ENCODE measurements at regions not wholly inside any gene's neighbourhood (a gene's known extent, or its start where the extent isn't known, plus 50 kb on each side); places are given as distances from the start of the nearest gene placed in this dataset.
A peak's percentile ranks its signal among the peaks of the same experiment; 100 is the strongest.
"Not testable (repeated sequence)": the region's sequence is repeated elsewhere in the genome, so short reads cannot be mapped to it uniquely, and the experiment has no call there.

DNA sequence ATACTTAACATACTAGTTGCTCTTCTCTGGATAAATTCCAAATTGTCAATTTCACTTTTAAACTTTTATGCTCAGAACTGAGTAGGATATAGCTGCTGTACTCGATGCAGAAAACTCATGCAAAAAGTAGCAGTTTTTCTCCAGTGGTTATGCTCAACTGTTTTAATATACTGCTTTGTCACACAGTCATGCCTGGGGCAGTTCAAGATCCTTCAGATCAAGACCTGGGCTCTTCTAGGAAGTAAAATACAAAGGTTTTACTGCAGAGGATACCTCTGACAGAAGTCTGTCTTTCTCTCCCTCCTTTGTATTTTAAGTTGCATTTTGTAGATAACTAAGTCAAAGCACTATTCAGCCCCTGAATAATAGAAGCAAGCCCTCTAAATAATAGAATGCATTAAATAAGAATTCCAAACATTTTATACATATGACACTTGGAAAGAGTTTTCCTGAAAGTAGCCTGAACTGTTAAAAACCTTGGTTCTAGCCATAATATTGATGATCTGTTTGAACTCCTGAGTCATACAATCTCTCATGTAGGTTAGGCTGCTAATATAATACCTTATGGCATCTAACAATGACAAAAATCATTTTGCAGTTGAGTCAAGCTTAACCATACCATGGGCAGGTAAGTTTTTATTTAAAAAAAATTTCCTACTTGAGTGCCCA lies 183.3 kb upstream of the TRIB2 start:
- DNase-seq, result no peak

DNA sequence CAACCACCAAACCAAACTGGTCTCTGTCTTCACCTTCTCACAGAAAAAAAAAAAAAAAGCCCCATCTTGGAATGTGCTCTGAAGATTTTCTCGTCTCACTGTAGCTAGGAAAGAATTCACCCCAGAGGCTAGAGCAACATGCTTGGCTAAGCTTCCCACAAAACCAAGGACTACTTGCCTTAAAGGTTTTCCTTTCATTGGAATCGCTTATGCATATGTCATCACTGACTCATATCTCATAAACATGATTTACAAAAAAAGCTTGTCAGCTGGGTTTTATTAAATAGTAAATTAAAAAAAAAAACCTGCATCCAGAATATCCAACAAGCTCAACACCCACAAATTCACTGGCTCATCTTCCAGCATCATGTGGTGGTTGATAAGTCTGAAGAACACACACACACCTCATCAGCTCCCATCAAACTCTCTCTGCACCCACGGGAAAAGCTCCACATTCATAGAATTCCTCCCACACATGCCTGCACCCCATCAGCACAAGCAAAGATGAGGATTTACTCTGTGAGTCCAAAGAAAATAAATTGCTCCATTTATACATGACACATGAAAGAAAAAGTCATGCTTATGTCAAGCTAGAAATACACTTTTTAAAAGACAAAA lies 182.0 kb upstream of the TRIB2 start:
- no peak for DNase-seq

DNA sequence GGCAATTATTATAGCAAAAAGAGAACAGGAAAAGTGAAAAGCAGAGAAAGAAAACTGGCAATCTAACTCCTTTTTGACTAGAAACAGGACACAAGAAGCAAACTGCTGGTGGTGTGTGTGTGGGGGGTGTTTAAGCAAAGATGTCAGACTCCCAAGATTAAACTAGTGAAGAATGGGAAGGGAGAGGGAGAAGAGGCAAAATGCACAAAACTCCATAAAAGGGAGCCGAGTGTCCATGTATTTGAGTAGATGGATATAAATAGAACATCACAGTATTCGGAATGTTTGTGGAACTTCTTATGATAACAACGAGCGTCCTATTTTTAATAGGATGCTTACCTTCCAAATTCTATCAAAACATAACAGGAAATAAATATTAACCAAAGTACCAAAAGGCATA lies 179.8 kb upstream of the TRIB2 start:
- DNase-seq, result no peak

DNA sequence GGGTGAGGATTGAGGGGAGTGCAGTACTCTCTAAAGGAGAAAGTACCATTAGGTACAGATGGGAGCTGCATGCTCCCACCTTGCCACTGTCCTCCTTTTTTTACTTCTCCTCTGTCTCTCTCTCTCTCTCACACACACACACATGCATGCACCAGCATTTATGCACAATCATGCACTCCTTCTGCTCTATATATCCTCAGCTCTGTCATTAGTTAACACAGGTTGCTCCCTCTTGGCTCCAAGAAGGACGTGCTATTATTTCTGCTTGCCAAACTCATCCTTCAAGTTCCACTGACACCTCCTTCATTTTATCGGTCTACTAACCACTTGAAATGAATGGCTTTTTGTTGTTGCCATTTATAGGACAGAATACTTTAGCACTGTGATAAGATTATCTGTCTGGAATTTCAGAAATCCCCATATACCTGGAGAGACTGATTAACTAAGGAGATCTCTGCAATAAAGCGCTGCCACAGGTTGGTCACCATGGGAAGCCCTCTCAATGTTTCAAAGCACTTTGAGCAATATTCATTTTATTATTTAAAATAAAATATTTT lies 178.5 kb upstream of the TRIB2 start:
- DNase-seq, result no peak

DNA sequence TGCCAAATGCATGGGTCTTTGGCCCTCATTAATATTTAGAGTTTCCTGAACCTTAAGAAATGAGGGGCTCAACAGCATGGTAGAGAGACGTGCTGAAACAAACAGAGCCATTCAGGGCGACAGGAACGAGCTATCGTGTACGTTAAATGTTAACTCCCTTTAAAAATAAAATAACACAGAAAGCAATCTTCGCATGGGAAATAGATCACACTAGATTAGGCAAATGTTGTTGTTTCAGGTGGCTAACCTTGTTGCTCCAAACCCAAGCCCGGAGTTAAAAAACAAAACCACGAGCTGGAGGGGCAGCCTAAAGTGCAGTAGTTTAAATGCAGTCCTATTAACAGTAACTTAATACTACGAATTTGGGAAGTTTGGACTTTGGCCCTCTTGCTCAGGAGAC lies 177.4 kb upstream of the TRIB2 start:
- DNase-seq, result no peak

DNA sequence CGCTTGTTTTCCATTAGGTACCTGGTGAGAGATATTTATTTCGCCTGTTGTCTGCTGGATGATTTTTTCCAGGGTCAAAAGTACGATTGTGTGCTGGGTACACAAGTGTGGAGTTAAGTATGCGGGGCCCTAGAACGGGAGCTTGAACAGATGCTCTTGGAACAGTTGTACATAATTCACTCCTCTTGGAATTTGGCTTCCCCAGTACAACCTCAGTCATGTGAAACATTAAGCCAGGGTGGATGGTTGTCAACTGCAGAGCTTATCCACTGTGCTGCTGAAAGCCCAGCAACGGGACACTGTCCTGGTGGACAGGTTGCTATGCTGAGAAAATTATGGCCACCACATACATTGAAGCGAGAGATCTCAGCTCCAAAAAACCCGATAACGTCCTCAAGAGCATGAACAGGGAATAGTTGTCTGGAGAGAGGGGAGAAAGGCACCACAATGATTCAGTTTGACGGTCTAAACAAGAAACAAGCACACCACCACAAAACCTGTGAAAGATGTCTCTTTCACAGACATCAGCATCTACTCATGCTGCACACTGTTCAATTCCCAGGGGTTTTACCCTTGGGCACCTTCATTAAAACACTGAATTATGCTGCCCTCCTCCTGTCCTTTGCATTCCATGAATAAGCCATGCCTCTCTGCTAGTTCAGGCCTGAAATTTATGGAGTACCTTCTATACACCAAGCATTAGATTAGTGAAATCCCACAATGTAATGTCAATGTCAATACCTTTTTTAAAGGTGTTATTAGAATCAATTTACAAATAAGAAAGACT lies 176.8 kb upstream of the TRIB2 start:
- no peak for DNase-seq

DNA sequence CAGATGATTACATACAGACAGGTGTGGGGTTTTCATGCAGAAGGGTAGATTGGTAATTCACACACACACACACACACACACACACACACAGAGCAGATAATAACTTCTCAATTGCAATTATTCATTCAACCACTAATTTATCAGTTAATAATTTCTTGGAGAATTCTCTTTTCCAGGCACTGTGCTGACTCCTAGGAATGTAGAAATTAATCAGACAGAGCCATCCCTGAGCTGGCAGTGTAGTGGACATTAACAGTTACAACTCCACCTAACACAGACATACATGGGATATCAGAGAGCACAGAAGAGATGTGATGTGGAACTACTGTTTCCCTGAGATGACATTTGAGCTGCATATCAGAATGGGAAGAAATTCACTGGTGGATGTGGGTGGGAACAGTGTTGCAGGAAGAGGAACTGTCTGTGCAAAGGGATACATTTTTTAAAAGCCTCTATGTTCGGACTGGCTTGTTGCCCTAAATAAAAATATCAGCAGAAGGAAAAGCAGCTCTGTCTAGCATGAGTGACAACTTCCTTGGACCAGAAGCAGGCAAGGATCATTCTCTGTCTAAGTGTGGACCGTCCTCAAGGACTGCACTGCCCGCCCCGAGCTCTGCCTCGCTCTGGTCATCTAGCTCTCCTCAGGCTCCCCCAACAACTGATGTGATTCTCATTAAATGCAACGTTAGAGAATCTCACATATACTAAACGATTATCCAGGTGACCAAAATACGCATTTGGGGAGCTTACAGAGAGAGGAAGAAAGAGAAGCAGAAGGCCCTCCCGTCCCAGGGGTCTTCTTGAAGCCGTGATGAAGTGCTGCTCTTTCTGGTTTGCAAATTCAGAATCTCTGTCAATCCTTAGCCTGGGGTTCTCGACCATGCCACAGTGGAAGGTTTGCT lies 173.4 kb upstream of the TRIB2 start:
- no peak for DNase-seq

DNA sequence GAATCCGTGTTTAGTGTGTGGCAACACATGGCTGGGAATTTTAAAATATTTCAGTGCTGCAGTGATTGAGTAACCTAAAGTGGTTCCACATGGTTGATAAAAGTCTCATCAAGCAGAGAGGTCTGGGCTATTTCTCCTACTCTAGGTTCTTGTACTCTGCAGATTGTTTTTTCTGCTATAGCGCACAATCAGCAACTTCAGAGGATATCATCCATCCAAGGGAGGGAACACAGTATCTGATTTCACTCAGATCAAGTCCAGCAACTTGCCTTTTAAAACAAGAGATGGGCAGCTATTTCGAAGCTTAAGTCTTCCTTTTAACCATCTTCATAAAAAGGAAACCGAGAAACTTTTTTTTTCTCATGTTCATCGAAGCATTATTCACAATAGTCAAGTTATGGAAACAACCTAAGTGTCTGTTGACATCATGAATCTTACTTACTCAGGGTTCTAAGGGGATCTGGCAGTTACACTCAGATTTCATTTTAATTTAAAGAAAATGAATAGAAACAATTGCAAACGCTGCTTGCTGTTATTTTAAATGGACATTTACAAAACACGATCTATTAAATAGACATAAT lies 172.7 kb upstream of the TRIB2 start:
- peak; percentile 54 for DNase-seq

DNA sequence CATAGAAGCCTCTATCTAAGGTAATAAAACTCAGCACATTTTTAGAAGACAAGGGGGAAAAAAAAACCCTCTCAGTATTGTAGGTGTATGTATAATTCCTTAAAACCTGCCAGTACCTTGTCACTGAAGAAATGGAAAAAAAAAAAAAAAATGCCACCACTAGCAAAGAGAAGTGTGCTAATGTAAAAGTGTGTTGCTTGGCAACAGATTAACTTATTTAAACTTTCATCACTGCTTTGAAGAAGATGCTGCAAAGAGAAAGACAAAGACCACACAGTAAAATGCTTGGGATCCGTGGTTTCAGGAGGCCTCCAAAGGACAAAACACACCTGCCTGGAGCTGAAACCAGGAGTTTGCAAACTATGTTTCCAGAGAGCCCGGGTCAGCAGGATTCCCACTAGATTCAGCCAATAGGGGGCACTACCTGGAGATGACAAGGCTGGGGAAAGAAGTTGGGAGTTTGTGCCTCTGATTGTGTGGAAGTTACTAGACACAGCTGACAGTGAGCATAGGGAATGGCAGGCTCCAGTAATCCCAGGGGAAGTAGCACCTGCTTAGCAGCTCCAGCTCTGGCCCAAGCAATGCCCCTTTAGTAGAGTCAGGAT lies 169.1 kb upstream of the TRIB2 start:
- DNase-seq, result no peak

DNA sequence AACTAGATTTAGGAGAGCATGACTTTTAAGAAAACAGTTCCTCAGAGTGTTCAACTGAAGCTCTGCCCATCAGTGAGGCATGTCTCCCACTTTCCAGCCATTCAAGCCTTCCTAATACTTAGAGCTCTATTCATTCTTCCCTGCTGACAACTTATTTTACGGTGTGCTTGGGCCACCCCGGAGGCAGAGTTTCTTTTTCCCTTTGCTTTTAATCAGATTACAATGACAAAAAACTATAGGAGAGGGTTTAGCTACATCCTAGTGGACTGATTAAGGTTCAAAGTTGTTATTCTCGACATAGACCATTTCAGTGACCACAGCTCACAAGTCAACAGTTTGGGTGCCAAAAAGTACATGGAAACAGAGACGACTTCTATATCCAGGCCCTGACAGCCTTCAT lies 167.8 kb upstream of the TRIB2 start:
- no peak for DNase-seq

DNA sequence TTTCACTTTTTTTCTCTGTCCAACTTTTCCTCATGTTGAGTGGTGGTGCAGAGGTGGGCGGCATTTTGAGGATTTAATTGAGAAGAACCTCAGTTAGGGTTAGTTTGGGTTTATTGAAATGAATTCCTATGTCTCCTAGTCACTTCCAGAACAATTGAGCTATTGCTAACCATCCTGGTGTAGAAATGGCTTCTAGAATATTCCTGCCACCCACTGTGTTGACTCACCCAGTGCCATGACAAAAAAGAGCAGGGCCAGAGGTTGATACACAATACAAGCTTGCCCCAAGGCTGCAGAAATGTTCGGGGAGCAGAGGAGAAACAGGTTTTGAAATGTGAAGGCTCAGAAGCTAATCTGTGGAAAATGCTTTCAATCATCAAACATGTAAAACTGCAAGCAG lies 167.1 kb upstream of the TRIB2 start:
- DNase-seq, result no peak

DNA sequence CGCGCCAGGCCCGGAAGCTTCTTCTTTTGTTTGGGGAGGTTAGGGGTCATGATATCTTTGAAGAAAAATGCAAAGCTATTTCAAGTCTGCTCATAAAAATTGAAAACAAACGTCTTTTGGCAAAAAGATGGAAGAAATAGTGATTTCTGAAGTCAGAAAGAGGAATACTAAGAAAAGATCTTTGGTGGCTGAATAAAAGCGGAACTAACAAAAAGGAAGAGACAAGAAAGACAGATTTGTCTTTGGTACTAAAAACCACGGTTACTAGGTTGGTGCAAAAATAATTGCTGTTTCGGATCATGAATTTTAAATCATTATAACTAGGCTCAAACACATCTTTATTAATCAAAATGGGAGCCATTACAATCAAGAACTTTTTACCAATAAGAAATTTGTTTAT lies 164.6 kb upstream of the TRIB2 start:
- no peak for DNase-seq

DNA sequence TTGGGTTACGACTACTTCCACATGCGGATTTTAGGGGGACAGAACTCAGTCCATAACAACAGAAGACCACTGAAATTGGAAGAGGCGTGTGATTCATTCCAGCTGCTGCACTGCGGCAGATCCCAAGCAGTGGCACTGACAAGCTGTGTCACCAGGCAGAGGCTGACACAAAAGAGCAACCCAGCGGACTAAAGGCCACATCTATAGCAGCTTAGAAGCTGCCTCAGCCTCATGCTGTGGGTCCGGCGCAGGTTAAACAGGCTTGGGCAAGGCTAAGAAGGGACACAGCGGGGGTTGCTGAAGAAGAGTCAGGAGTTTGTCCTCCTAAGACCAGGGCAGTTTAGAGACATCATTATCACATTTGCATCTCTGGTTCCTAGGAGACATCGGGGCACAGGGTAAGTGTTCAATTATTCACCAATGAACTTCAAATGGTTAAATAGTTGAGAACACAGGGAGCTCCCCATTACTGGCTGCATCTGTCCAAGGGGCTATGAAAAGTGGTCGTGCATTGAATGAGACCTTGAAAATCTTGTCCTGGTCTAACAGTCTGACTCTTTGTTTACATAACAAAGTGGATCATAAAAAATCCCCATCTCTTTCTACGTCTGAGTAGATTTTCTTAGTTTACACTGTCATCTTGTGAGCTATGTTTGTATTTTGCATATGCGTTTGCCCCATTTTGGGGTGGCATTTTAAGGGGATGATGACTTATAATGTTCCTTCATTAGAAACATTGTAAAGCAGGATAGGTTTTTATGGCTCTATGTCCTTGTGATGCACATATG lies 162.3 kb upstream of the TRIB2 start:
- DNase-seq, result no peak

DNA sequence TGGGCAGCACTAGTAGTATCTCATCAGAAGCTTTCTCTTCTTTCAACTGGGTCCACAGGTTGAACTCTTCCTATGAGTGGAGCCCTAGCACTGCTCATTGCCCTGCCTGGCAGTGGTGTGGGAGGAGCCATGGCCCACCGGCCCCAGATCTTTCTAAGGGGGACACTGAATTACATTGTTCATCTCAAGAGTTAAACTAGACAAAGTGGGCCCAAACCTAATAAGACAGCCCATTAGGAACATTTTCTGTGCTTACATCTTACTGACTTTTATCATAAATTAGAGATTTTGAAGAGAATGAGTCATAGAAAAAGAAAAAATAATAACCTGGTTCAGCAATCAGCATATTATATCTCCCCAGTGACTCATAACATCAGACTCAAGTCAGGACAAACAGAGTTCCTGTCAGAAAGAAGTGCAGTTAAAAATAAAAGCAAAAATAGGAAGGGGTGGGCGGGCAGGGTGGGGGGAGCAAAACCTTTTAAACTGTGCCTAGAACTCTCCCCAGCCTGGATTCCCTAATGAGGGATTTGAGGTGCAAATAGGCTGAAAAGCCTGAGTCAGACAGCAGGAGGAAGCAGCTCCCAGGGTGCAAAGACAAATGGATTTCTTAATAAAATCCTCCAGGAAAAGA lies 161.6 kb upstream of the TRIB2 start:
- no peak for DNase-seq

DNA sequence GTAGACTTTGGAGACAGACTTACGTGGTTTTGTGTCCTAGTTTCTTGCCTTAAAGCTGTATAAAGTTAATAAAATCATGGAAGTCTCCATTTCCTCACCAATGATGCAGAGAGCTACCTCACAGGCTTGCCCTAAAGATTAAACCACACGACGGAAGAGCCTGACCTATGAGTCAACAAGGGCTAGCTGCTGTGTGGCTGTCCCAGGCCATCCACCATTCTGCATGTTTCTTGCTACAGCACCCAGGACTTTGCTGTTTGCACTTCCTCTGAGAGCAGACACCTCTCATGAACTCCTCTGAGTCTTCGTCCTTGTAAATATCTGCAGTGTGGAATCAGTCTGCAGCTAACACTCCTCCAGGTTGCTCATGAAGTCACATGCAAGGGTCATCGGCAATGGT lies 160.0 kb upstream of the TRIB2 start:
- no peak for DNase-seq

DNA sequence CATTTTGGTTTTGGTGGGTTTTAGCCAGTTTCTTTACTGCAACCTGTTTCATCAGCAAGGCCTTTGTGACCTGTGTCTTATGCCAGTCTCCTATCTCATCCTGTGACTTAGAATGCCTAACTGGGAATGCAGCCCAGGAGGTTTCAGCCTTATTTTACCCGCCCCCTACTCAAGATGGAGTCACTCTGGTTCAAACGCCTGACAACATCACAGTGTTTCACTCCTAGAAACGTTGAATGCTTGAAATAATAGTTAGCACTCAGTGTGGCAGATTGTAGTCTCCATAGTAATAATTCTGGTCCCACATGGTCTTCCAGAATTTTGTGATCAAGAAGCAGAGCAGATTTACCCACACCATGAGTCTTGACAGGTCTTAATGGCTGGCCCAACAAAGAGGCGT lies 159.0 kb upstream of the TRIB2 start:
- no peak for DNase-seq

DNA sequence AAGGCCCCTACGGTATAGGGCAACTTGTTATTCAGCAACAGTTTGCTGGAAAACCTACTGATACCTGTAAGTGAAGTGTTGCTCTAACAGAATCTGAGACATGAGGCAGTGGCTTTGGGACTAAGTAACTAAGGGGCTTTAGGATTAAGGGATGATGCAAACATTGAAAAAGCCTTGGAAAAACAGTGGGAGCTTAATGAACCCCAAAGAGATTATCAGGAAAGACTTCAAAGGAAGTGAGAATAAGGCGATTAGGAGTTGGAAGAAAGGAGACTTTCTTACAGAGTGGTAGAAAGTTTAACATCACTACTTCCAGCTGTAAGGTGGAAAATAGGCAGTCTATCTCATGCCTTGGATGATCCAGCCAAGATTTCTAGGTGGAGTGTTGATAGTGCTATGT lies 158.2 kb upstream of the TRIB2 start:
- DNase-seq, result no peak

DNA sequence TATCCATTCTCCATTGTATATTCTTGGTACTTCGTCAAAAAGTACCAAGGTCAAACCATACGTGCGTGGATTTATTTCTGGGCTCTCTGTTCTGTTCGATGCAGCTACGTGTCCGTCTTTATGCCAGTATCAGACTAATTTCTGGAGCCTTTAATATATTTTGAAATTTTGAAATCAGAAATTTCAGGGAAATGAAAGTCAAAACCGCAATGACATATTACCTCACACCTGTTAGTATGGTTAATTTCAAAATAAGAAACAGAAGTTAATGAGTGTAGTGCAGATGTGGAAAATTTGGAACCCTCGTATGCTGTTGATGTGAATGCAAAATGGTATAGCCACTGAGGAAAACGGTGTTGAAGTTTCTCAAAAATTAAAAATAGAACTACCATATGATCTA lies 156.1 kb upstream of the TRIB2 start:
- DNase-seq, result no peak

DNA sequence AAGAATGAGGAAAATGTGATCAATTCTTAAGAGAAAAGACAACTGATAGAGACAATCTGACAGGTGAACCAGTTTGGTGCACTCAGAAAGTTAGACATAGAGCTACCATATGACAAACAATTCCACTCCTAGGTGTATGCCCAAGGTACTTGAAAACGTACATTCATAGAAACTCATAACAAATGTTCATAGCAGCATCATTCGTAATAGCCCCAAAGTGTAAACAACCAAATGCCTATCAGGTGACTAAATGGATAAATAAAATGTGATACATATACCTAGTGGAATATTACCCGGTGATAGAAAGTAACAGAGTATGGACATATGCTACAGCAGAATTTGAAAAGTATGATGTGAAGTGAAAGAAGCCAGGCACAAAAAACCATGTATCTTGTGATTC lies 149.3 kb upstream of the TRIB2 start:
- no peak for DNase-seq

DNA sequence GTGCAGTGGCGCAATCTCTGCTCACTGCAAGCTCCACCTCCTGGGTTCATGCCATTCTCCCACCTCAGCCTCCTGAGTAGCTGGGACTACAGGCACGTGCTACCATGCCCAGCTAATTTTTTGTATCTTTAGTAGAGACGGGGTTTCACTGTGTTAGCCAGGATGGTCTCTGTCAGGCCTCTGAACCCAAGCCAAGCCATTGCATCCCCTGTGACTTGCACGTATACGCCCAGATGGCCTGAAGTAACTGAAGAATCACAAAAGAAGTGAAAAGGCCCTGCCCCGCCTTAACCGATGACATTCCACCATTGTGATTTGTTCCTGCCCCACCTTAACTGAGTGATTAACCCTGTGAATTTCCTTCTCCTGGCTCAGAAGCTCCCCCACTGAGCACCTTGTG lies 147.2 kb upstream of the TRIB2 start:
- DNase-seq, result not testable (repeated sequence)

DNA sequence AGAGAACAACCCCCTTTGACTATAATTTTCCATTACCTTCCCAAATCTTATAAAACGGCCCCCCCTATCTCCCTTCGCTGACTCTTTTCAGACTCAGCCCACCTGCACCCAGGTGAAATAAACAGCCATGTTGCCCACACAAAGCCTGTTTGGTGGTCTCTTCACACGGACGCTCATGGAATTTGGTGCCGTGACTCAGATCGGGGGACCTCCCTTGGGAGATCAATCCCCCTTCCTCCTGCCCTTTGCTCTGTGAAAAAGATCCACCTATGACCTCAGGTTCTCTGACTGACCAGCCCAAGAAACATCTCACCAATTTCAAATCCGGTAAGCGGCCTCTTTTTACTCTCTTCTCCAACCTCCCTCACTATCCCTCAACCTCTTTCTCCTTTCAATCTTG lies 146.8 kb upstream of the TRIB2 start:
- DNase-seq, result not testable (repeated sequence)

Measured in DMS79 (cell line).